ENCODE measurements at regions not wholly inside any gene's neighbourhood (a gene's known extent, or its start where the extent isn't known, plus 50 kb on each side); places are given as distances from the start of the nearest gene placed in this dataset.

- no peak for DNase-seq
- Histone ChIP-seq H3K4me3 (ENCODE audit: low read length) (no peak overlapping the region), H3K4me1 (ENCODE audit: control insufficient read depth, insufficient read depth, low read length) (no peaks in the 10 kb centered on the region), H3K27ac (ENCODE audit: low read length) (no peak overlapping the region), H3K36me3 (ENCODE audit: control insufficient read depth, insufficient read depth, low read length) (no peaks in the 10 kb centered on the region), H3K27me3 (ENCODE audit: control insufficient read depth, insufficient read depth, low read length) (no peaks in the 10 kb centered on the region), H3K9me3 (replicated peaks; ENCODE audit: control insufficient read depth, low read depth, low read length) (no peaks in the 10 kb centered on the region)
- no CpG with 5 or more reads among the region's 1 CpG for WGBS (ENCODE audit: insufficient coverage)
These were observed 169.0 kb upstream of the GRIA1 start for GRCh38 chr5:153321478-153321877.

- no CpG with 5 or more reads among the region's 3 CpGs for WGBS (ENCODE audit: insufficient coverage)
- no peak for DNase-seq
- H3K27ac ChIP-seq (ENCODE audit: low read length): no peak overlapping the region
- H3K27me3 ChIP-seq (ENCODE audit: control insufficient read depth, insufficient read depth, low read length): no peaks in the 10 kb centered on the region
- no peaks in the 10 kb centered on the region for H3K36me3 ChIP-seq (ENCODE audit: control insufficient read depth, insufficient read depth, low read length)
- H3K4me1 ChIP-seq (ENCODE audit: control insufficient read depth, insufficient read depth, low read length): no peaks in the 10 kb centered on the region
- no peak overlapping the region for H3K4me3 ChIP-seq (ENCODE audit: low read length)
- no peaks in the 10 kb centered on the region for H3K9me3 ChIP-seq (replicated peaks; ENCODE audit: control insufficient read depth, low read depth, low read length)
These were observed 150.3 kb upstream of the GRIA1 start for GRCh38 chr5:153340139-153340538.

GRCh38 chr5:153340738-153341137, 149.7 kb upstream of the GRIA1 start:
- Histone ChIP-seq H3K4me1 (ENCODE audit: control insufficient read depth, insufficient read depth, low read length) (no peaks in the 10 kb centered on the region), H3K27me3 (ENCODE audit: control insufficient read depth, insufficient read depth, low read length) (no peaks in the 10 kb centered on the region), H3K27ac (ENCODE audit: low read length) (no peak overlapping the region), H3K4me3 (ENCODE audit: low read length) (no peak overlapping the region), H3K9me3 (replicated peaks; ENCODE audit: control insufficient read depth, low read depth, low read length) (no peaks in the 10 kb centered on the region), H3K36me3 (ENCODE audit: control insufficient read depth, insufficient read depth, low read length) (no peaks in the 10 kb centered on the region)
- DNase-seq: no peak
- WGBS (ENCODE audit: insufficient coverage): no CpG with 5 or more reads among the region's 1 CpG

GRCh38 chr5:153342487-153342886, 148.0 kb upstream of the GRIA1 start:
- Histone ChIP-seq H3K4me1 (ENCODE audit: control insufficient read depth, insufficient read depth, low read length) (no peaks in the 10 kb centered on the region), H3K27me3 (ENCODE audit: control insufficient read depth, insufficient read depth, low read length) (no peaks in the 10 kb centered on the region), H3K27ac (ENCODE audit: low read length) (no peak overlapping the region), H3K36me3 (ENCODE audit: control insufficient read depth, insufficient read depth, low read length) (no peaks in the 10 kb centered on the region), H3K4me3 (ENCODE audit: low read length) (no peak overlapping the region), H3K9me3 (replicated peaks; ENCODE audit: control insufficient read depth, low read depth, low read length) (no peaks in the 10 kb centered on the region)
- no peak for DNase-seq
- WGBS (ENCODE audit: insufficient coverage): no CpG with 5 or more reads among the region's 1 CpG

- WGBS (ENCODE audit: insufficient coverage): no CpG with 5 or more reads among the region's 1 CpG
- Histone ChIP-seq H3K9me3 (replicated peaks; ENCODE audit: control insufficient read depth, low read depth, low read length) (no peaks in the 10 kb centered on the region), H3K4me3 (ENCODE audit: low read length) (no peak overlapping the region), H3K27me3 (ENCODE audit: control insufficient read depth, insufficient read depth, low read length) (no peaks in the 10 kb centered on the region), H3K27ac (ENCODE audit: low read length) (no peak overlapping the region), H3K36me3 (ENCODE audit: control insufficient read depth, insufficient read depth, low read length) (no peaks in the 10 kb centered on the region), H3K4me1 (ENCODE audit: control insufficient read depth, insufficient read depth, low read length) (no peaks in the 10 kb centered on the region)
- peak; percentile 75 for DNase-seq
These were observed 142.9 kb upstream of the GRIA1 start for GRCh38 chr5:153347611-153348010.

- WGBS (ENCODE audit: insufficient coverage): 17% methylated on average over 2 of the region's 5 CpGs
These were observed 140.1 kb upstream of the GRIA1 start for GRCh38 chr5:153350175-153350883.

GRCh38 chr5:153352685-153353219, 137.7 kb upstream of the GRIA1 start:
- no peaks in the 10 kb centered on the region for H3K36me3 ChIP-seq (ENCODE audit: control insufficient read depth, insufficient read depth, low read length)
- no peak overlapping the region for H3K4me3 ChIP-seq (ENCODE audit: low read length)
- H3K27ac ChIP-seq (ENCODE audit: low read length): no peak overlapping the region
- H3K27me3 ChIP-seq (ENCODE audit: control insufficient read depth, insufficient read depth, low read length): no peaks in the 10 kb centered on the region
- H3K4me1 ChIP-seq (ENCODE audit: control insufficient read depth, insufficient read depth, low read length): no peaks in the 10 kb centered on the region
- WGBS (ENCODE audit: insufficient coverage): 33% methylated on average over 6 of the region's 11 CpGs
- DNase-seq: no peak
- H3K9me3 ChIP-seq (replicated peaks; ENCODE audit: control insufficient read depth, low read depth, low read length): no peaks in the 10 kb centered on the region

More at GRCh38 chr5:153350175-153350883, 140.1 kb upstream of the GRIA1 start:
- no peaks in the 10 kb centered on the region for H3K4me1 ChIP-seq (ENCODE audit: control insufficient read depth, insufficient read depth, low read length)
- no peaks in the 10 kb centered on the region for H3K36me3 ChIP-seq (ENCODE audit: control insufficient read depth, insufficient read depth, low read length)
- no peak overlapping the region for H3K4me3 ChIP-seq (ENCODE audit: low read length)
- no peaks in the 10 kb centered on the region for H3K27me3 ChIP-seq (ENCODE audit: control insufficient read depth, insufficient read depth, low read length)
- no peak overlapping the region for H3K27ac ChIP-seq (ENCODE audit: low read length)
- peak; percentile 9 for DNase-seq
- no peaks in the 10 kb centered on the region for H3K9me3 ChIP-seq (replicated peaks; ENCODE audit: control insufficient read depth, low read depth, low read length)

- no CpG with 5 or more reads among the region's 3 CpGs for WGBS (ENCODE audit: insufficient coverage)
- no peaks in the 10 kb centered on the region for H3K4me1 ChIP-seq (ENCODE audit: control insufficient read depth, insufficient read depth, low read length)
These were observed 132.9 kb upstream of the GRIA1 start for GRCh38 chr5:153357493-153358112.

GRCh38 chr5:153358315-153358976, 132.0 kb upstream of the GRIA1 start:
- no CpG with 5 or more reads among the region's 3 CpGs for WGBS (ENCODE audit: insufficient coverage)
- Histone ChIP-seq H3K4me3 (ENCODE audit: low read length) (no peak overlapping the region), H3K4me1 (ENCODE audit: control insufficient read depth, insufficient read depth, low read length) (no peaks in the 10 kb centered on the region), H3K9me3 (replicated peaks; ENCODE audit: control insufficient read depth, low read depth, low read length) (no peaks in the 10 kb centered on the region), H3K27me3 (ENCODE audit: control insufficient read depth, insufficient read depth, low read length) (no peaks in the 10 kb centered on the region), H3K27ac (ENCODE audit: low read length) (no peak overlapping the region), H3K36me3 (ENCODE audit: control insufficient read depth, insufficient read depth, low read length) (no peaks in the 10 kb centered on the region)
- DNase-seq: no peak

More at GRCh38 chr5:153357493-153358112, 132.9 kb upstream of the GRIA1 start:
- no peaks in the 10 kb centered on the region for H3K9me3 ChIP-seq (replicated peaks; ENCODE audit: control insufficient read depth, low read depth, low read length)
- H3K27ac ChIP-seq (ENCODE audit: low read length): no peak overlapping the region
- no peaks in the 10 kb centered on the region for H3K27me3 ChIP-seq (ENCODE audit: control insufficient read depth, insufficient read depth, low read length)
- H3K36me3 ChIP-seq (ENCODE audit: control insufficient read depth, insufficient read depth, low read length): no peaks in the 10 kb centered on the region
- no peak for DNase-seq
- H3K4me3 ChIP-seq (ENCODE audit: low read length): no peak overlapping the region

- no peak overlapping the region for H3K27ac ChIP-seq (ENCODE audit: low read length)
- no peak overlapping the region for H3K4me3 ChIP-seq (ENCODE audit: low read length)
- H3K36me3 ChIP-seq (ENCODE audit: control insufficient read depth, insufficient read depth, low read length): no peaks in the 10 kb centered on the region
- no peak for DNase-seq
- H3K4me1 ChIP-seq (ENCODE audit: control insufficient read depth, insufficient read depth, low read length): no peaks in the 10 kb centered on the region
- no peaks in the 10 kb centered on the region for H3K27me3 ChIP-seq (ENCODE audit: control insufficient read depth, insufficient read depth, low read length)
- no peaks in the 10 kb centered on the region for H3K9me3 ChIP-seq (replicated peaks; ENCODE audit: control insufficient read depth, low read depth, low read length)
- no CpG with 5 or more reads among the region's 1 CpG for WGBS (ENCODE audit: insufficient coverage)
These were observed 129.6 kb upstream of the GRIA1 start for GRCh38 chr5:153360860-153361259.
